ENCODE measurements at regions not wholly inside any gene's neighbourhood (a gene's known extent, or its start where the extent isn't known, plus 50 kb on each side); places are given as distances from the start of the nearest gene placed in this dataset.
"Not testable (repeated sequence)": the region's sequence is repeated elsewhere in the genome, so short reads cannot be mapped to it uniquely, and the experiment has no call there.

DNA sequence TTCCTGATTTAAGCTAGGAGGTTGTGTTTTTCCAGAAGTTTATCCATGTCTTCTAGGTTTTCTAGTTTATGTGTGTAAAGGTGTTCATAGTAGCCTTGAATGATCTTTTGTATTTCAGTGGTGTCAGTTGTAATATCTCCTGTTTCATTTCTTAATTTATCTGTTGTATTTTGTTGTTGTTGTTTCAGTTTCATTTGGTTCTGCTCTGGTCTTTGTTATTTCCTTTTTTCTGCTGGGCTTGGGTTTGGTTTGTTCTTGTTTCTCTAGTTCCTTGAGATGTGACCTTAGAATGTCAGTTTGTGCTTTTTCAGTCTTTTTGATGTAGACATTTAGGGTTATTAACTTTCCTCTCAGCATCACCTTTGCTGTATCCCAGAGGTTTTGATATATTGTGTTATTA, 62.8 kb downstream of the SCP2D1 start:
- H3K27me3 Mint-ChIP-seq; DNase-seq; CTCF ChIA-PET; H3K27ac Mint-ChIP-seq; POLR2A ChIA-PET; ATAC-seq (ENCODE audit: low read depth); H3K4me3 Mint-ChIP-seq; intact Hi-C loops (cut with micrococcal nuclease); H3K36me3 Mint-ChIP-seq (ENCODE audit: low read depth): not testable (repeated sequence)
- peaks cover 18% of the 10 kb centered on the region for H3K9me3 Mint-ChIP-seq
- H3K4me1 Mint-ChIP-seq = peaks cover 12% of the 10 kb centered on the region

DNA sequence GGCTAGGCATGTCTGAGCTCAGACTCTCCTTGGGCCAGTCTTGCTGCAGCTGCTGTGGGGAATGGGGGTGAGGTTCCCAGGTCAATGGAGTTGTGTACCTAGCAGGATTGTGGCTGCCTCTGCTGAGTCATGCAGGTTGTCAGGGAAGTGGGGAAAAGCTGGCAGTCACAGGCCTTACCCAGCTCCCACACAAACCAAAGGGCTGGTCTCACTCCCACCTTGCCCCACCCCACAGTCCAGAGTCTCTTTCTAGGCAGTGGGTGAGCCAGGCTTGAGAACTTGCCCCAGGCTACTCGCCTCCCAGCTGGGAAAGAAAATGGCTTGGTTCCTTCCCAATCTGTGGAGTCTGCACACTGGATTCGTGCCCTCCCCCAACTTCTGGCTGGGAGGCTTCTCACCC, 65.7 kb downstream of the SCP2D1 start:
- Mint-ChIP-seq H3K4me3 (no peak overlapping the region), H3K9me3 (peaks cover 6% of the 10 kb centered on the region), H3K4me1 (peaks cover 12% of the 10 kb centered on the region), H3K27ac (no peak overlapping the region), H3K27me3 (peaks cover 1% of the 10 kb centered on the region), H3K36me3 (ENCODE audit: low read depth) (no peaks in the 10 kb centered on the region)
- DNase-seq = no peak
- no peak for ATAC-seq (ENCODE audit: low read depth)
- ChIA-PET CTCF (no interaction called here), POLR2A (no interaction called here)
- TF ChIP-seq, protein P1, sequence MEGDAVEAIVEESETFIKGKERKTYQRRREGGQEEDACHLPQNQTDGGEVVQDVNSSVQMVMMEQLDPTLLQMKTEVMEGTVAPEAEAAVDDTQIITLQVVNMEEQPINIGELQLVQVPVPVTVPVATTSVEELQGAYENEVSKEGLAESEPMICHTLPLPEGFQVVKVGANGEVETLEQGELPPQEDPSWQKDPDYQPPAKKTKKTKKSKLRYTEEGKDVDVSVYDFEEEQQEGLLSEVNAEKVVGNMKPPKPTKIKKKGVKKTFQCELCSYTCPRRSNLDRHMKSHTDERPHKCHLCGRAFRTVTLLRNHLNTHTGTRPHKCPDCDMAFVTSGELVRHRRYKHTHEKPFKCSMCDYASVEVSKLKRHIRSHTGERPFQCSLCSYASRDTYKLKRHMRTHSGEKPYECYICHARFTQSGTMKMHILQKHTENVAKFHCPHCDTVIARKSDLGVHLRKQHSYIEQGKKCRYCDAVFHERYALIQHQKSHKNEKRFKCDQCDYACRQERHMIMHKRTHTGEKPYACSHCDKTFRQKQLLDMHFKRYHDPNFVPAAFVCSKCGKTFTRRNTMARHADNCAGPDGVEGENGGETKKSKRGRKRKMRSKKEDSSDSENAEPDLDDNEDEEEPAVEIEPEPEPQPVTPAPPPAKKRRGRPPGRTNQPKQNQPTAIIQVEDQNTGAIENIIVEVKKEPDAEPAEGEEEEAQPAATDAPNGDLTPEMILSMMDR (IDR thresholded peaks at IDR 0.05) = no peak
- intact Hi-C loops (cut with micrococcal nuclease) = no loop called here

DNA sequence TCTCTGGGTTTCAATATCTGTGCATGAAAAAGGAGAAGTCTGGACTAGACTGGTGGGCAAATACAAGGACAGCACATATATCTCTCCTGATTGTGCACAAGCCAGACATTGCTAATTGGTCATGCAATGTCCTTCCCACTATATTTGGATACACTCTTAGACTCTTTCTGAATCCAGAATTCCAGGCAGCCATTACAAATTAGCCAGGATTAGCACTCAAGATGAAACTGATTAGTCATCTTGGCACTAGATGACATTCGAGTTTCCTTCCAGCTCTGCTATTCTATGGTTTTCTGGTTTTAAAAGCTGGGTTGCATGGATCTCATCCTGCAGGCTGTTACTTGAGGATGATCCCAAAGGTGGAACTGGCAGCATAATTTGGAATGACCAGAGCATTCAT, 73.2 kb downstream of the SCP2D1 start:
- Mint-ChIP-seq H3K27me3 (peaks cover 12% of the 10 kb centered on the region), H3K9me3 (no peaks in the 10 kb centered on the region), H3K4me1 (no peaks in the 10 kb centered on the region), H3K27ac (no peak overlapping the region), H3K36me3 (ENCODE audit: low read depth) (no peaks in the 10 kb centered on the region), H3K4me3 (no peak overlapping the region)
- CTCF ChIA-PET = no interaction called here
- ATAC-seq (ENCODE audit: low read depth) (no peak), DNase-seq (no peak)
- POLR2A ChIA-PET = no interaction called here
- TF ChIP-seq, protein P1 (IDR thresholded peaks at IDR 0.05) = no peak
- intact Hi-C loops (cut with micrococcal nuclease) = no loop called here

DNA sequence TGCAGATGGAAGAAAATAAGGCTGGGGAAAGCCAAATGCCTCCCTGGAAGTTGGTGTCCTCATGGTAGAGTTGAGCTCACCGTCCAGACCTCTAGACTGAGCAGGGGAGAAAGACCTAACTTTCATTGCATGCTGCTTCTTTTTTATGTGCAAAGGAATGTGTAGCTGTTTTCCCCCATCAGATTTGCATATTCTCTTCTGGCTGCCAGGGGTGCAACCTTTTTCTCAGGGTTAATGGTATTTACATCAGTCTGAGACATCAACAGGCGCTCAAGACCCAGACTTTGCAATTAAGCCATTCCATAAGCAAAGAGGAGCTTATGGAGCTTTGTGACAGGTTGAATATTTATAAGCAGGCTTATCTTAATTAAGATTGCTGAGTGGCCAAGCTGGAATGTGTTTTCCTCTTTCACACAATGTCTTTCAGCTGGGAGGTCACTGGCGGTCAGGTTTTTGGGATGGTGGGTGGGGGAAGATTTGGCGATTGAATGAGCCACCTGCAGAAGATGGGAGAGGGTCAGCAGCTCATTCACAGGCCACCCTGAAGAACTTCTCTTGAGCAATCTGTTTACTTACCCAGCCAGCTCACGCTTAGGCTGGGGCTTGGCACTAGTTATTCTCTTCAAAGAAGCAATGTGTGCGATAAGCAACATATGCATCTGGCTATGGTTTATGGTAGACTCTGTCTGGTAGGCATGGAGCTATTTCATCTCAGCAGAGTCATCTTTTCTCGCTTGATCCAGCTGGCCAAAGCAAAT, 88.6 kb downstream of the SCP2D1 start:
- TF ChIP-seq, protein P1 (IDR thresholded peaks at IDR 0.05) = no peak
- intact Hi-C loops (cut with micrococcal nuclease) = no loop called here
- DNase-seq (no peak), ATAC-seq (ENCODE audit: low read depth) (no peak)
- Mint-ChIP-seq H3K9me3 (no peaks in the 10 kb centered on the region), H3K36me3 (ENCODE audit: low read depth) (no peaks in the 10 kb centered on the region), H3K27me3 (peaks cover 4% of the 10 kb centered on the region), H3K27ac (no peak overlapping the region), H3K4me3 (no peak overlapping the region), H3K4me1 (peaks cover 2% of the 10 kb centered on the region)
- POLR2A ChIA-PET = no interaction called here
- CTCF ChIA-PET = no interaction called here

- Mint-ChIP-seq H3K4me3 (no peak overlapping the region), H3K27ac (no peak overlapping the region), H3K36me3 (ENCODE audit: low read depth) (no peaks in the 10 kb centered on the region), H3K4me1 (peaks cover 2% of the 10 kb centered on the region), H3K9me3 (no peaks in the 10 kb centered on the region), H3K27me3 (peaks cover 4% of the 10 kb centered on the region)
- ChIA-PET CTCF (interaction anchor here (0.5 kb wide), 1 partner anchor 75 kb away, joined by 3 read pairs; no protein-coding TSS in a partner anchor), POLR2A (no interaction called here)
- ATAC-seq (ENCODE audit: low read depth) = no peak
- intact Hi-C loops (cut with micrococcal nuclease) = no loop called here
- TF ChIP-seq, protein P1 (IDR thresholded peaks at IDR 0.05) = no peak
- no peak for DNase-seq
Observed at GRCh38 chr20:18904192-18904591, 90.6 kb downstream of the SCP2D1 start.

GRCh38 chr20:18904624-18905023, 91.0 kb downstream of the SCP2D1 start:
- TF ChIP-seq, protein P1 (IDR thresholded peaks at IDR 0.05) = no peak
- POLR2A ChIA-PET = no interaction called here
- no peak for ATAC-seq (ENCODE audit: low read depth)
- Mint-ChIP-seq H3K4me1 (peaks cover 2% of the 10 kb centered on the region), H3K27ac (no peak overlapping the region), H3K9me3 (no peaks in the 10 kb centered on the region), H3K27me3 (peaks cover 4% of the 10 kb centered on the region), H3K4me3 (no peak overlapping the region), H3K36me3 (ENCODE audit: low read depth) (no peaks in the 10 kb centered on the region)
- CTCF ChIA-PET = interaction anchor here (0.5 kb wide), 1 partner anchor 75 kb away, joined by 3 read pairs; no protein-coding TSS in a partner anchor
- no peak for DNase-seq
- intact Hi-C loops (cut with micrococcal nuclease) = no loop called here
